AML-193 (cell line): ENCODE measurements at regions not wholly inside any gene's neighbourhood (a gene's known extent, or its start where the extent isn't known, plus 50 kb on each side); places are given as distances from the start of the nearest gene placed in this dataset.
"Not testable (repeated sequence)": the region's sequence is repeated elsewhere in the genome, so short reads cannot be mapped to it uniquely, and the experiment has no call there.

ENCODE experiments used
- DNase-seq, 2 experiments: peaks; one replicate each; lab custom pipeline; 2025; lab: John Stamatoyannopoulos, UW

DNA sequence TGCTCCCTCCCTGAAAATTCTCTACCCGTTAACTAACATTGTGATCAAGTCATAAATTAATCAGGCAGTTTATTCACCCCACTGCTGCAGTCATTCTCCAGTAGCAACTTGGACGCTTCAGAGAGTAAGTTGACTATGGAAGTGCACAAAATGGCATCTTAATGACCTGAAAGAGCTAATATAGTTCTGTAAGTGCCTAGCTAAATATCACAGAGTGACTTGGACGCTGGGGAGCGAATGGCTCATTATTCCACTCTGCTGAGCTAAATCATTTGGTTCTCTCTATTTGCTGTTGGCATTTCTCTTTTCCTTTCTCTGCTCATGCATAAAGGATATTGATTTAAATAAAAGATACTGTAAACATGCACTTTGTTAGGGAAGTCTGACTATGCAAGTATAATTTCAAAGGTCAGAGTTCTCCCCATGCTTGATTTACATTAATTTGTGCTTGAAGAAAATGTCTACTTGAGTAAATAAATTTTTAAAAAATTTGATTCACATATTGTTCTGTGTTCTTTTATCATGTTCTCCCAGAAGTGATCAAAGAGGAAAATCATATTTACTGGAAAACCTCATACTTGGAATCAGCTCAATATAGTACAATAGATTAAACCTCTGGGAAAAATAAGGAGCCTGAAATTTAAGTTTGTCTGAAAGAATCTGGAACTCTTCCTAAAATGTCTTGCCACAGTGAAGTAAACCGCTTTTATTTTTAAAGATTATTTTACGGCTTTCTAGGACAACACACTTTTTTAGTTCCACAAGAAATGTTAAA is 169.5 kb upstream of the HAPLN1 start:
- DNase-seq: no peak

- DNase-seq: no peak
Measured at GRCh38 chr5:83877911-83878706, 157.5 kb upstream of the HAPLN1 start.

DNA sequence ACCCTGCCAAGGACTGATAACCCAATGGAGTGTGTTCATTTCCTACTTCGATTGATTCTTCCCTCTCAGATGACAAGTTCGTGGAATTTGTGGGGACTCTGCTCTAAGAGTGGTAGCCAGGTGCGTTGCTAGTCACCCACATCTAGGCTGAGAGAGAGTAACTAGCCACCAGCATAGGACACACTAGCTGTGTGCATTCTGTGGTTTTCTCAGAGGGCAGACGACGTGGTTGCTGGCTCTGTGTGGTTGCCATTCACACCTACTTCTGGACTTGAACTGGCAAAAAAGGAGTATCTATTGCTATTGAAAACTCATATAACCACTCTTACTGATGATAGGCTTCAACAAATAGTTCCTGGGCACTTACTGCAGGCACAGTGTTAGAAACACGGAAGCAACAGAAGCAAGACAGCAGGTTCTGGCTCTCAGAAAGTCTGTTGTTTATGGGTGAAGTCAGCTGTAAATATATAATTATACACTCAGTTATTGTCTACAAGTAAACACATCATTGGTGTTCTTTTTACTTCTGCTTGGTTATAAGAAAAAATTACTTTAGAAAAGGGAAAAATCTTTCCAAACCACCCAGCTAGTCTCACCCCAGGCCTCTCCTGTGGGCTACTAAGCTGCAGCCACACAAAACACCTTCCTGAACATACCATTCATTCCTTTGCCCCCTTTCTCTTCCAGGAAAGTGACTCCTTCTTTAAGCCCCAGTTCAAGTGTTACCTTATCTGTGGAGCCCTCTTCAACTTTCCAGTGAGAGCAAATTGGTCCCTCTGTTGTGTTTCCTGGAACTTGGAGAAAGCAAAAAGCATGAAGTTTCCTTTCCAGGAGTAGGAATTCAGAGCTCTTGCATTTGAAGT is 151.1 kb upstream of the HAPLN1 start:
- DNase-seq: no peak

DNA sequence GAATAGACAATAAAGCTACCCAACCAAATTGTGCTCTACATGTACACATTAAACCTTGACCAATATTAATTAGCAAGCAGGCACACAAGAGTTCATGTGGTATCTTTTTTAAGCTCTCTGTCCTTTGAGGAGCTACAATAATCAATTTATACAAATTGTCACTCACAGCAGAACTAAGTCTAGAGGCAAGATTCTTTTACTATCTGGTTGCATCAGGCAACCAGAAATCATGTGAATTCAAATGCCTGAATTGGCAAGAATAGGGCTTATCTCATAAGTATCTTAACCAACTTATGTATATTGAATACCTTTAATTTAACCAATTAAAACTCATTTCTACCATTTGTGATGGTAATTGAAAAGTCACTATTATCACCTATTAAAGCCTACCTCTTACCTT is 145.5 kb upstream of the HAPLN1 start:
- no peak for DNase-seq

DNA sequence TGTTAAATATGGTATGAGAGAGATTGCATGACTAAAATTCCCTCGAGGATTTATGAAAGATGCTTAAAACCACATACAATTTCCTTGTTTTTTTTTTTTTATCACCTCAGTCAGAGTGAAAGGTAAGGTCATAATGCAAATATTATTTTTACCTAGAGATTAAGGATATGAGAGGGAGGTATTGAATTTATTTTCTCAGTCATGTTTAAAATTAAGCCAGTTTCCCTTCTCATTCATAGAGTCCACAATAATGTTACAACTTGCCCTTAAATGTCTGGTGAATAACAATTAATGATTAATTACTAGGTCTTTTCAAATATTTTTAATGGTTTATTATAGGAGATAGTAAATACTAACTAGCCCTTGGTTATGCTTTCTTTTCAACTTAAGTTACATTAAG is 144.9 kb upstream of the HAPLN1 start:
- DNase-seq: no peak

DNA sequence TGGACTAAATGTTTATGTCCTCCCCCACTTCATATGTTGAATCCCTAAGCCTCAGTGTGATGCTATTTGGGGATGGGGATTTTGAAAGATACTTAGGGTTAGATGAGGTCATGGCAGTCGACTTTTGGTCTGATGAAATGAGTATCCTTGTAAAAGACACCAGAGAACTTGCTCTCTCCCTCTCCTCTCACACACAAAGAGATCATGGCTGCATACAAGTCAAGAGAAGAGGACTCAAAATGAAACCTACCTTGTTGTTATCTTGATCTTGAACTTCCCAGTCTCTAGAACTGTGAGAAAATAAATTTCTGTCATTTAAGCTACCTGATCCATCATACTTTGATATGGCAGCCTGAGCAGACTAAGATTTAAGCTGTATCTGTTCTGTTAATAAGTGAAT is 144.0 kb upstream of the HAPLN1 start:
- no peak for DNase-seq

DNA sequence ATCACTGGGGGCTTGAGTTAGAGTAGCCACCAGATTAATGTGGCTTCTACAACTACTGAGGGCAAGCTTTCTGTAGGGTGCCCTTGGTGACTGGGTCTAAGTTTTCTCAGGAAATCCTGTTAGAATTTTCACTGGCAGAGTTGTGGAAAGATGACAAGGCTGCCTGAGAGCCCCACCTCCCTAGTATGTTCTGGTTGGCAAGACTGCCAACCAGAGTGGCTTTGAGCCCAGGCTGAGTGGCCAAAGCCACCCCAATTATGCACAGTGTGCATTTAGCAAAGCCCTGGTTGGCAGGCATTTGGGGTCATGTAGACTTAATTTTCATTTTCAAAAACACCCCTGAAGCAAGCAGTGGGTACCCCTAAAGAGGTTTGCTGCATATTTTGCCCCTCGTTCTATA is 136.7 kb upstream of the HAPLN1 start:
- DNase-seq: no peak

DNA sequence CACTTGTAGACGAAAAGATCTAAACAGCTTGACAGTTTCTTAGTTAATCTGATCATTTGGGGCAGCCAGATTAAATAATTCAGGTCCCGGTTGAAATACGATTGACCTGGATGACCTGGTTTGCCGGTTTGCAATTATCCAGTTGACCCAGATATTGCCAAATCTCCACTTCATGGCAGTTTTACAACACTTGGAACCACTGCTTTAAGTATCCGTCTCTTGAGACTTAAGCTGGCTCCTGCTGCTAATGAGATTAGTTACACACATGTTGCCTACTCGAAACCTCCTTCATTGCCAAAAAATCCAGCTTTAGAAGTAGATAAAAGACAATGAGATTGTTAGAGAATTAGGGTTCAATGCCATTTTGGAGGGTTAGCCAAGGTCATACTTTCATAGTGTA is 136.2 kb upstream of the HAPLN1 start:
- no peak for DNase-seq

GRCh38 chr5:83850412-83850811 is 129.8 kb upstream of the HAPLN1 start:
- DNase-seq: not testable (repeated sequence)

DNA sequence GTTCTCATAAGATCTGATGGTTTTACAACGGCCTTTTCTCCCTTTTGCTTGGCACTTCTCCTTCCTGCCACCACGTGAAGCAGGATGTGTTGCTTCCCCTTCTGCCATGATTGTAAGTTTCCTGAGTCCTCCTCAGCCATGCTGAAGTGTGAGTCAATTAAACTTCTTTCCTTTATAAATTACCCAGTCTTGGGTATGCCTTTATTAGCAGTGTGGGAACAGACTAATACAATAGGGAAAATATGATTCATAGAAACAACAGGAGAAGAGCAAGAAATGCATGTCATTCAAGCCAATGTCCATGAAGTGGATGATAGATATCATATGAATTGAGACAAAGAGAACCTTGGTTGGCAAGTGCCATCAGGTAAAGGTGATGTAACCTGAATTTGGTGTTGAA is 128.3 kb upstream of the HAPLN1 start:
- no peak for DNase-seq

- DNase-seq: no peak
Measured at GRCh38 chr5:83846624-83847350, 126.1 kb upstream of the HAPLN1 start.

DNA sequence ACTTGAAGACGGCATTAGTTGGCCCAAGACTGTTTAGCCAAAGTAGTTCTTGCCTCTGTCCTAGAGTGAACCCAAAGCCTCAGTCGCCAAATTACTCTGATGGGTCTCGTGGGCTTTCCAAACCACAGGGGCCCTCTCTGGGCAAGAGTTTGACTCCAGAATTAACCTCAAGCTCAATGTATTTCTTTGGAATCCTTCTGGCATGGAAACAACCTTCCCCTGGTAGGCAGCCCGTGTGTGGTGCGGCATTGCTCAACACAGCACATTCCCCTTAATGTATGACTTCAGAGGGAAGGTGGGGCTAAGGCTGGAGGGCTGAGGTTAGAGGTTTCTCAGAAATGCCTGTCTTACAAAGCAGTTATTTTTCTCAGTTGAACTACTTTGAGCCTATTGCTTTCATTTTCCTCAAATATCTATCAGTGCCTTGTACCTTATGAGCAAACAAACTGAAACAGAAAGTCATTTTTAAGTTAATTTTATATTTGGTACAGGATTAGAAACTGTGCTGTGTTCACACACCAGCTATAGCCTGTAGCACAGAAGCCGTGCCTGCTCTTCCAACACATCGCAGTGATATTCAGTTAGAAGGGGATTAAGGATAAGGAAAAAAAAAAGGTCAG is 123.9 kb upstream of the HAPLN1 start:
- DNase-seq: peak in 1 of 2 experiments; percentile 11

DNA sequence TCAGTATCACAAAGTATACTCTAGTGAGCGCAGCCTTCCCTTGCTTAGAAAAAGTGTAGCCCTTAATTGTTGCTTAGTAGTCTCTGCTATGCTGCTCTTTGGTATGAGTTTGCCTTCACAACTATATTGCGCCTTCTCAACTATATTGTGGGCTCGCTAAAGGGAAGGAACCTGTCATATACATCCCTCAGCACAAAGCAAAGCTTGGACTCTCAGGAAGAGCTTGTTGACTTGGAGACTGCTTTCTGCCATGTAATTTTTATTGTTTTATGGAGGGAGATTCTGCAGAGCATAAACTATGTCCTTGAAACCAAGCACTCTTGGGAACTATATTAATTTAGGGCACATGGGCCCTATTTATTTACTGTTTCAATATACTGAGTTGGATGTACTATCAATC is 119.1 kb upstream of the HAPLN1 start:
- DNase-seq: no peak

DNA sequence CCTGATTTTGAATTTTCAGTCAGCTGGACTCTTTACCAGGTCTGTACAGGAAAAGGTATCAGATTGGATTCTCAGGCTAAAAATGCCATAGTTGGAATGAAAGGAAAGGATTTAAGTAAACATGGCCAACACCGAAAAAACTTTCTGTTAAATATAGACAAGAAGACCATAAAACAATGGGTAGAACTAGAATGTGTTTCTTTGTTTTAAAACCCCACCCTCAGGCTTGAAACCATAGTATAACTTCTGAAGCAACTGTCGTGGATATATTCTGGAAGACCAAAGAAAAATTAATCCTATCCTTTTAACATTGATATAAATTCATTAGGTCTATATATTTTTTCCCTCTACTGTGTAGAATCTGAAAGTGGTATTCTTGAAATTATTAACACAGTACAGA is 118.6 kb upstream of the HAPLN1 start:
- DNase-seq: no peak

- DNase-seq: no peak
Measured at GRCh38 chr5:83837265-83837907, 116.7 kb upstream of the HAPLN1 start.

GRCh38 chr5:83834306-83834705 is 113.7 kb upstream of the HAPLN1 start:
- no peak for DNase-seq

- no peak for DNase-seq
Measured at GRCh38 chr5:83831834-83832233, 111.2 kb upstream of the HAPLN1 start.

DNA sequence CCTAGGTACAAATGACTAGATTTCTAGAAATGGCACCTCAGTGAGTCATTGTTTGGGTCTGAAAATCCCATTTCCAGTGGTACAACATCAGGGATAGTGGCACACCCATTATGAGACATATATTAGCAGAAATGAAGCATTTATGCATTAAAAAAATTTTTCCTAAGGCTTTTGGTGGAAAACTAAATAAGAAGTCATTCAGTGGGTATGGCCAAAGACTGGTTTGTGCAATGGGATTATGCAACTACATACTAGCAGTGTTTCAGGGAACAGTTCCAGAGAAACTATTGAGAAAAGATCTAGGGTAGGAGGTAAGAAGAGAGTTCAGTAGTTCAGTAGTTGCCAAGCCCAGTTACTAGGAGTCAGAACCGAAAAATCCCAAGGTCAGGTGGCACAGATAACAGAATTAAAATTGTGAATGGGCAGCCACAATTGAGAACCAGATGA is 106.5 kb upstream of the HAPLN1 start:
- DNase-seq: peak; percentile 40 to 52

- DNase-seq: no peak
Measured at GRCh38 chr5:83817591-83817990, 96.9 kb upstream of the HAPLN1 start.

DNA sequence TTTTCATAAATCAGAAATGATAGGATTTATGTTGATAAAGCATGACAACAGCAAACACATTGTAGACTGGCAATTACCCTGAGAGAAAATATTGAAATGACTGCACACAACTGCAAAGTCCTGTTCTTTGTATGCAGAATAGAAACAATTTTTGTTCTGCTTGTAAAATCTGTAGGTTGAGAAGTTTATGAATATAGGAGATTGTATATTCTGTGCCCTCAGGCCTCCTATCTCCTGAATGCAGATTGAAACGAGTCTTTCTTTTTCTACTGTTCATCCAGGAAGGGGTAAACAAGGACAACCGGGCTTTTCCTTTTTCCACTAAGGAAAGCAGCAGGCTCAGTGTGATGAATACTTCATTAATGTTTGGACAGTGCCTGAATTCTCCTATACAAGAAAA is 95.0 kb upstream of the HAPLN1 start:
- DNase-seq: no peak

DNA sequence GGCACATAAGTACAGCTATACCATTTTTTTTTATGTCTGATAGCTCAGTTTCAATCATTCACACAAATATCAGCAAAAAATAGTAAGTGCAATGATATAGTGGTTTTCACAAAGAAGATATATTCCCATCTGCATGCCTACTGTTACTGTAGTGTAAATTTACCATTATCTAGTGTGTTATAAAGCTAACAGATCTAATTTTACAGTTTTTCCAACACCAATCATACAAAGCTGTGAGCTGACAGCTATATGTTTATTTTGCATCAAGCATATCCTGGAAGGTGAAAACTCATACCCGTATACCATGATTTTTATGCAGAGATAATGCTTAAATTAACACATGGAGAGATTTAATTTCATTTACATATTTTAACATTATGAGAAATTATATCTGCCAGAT is 89.9 kb upstream of the HAPLN1 start:
- no peak for DNase-seq
